ENCODE measurements at regions not wholly inside any gene's neighbourhood (a gene's known extent, or its start where the extent isn't known, plus 50 kb on each side); places are given as distances from the start of the nearest gene placed in this dataset.

GRCh38 chr15:35301088-35301487, 216.0 kb upstream of the NANOGP8 start:
- no peak overlapping the region for H3K4me3 Mint-ChIP-seq
- H3K9me3 Mint-ChIP-seq: no peaks in the 10 kb centered on the region
- ChIA-PET CTCF (interaction anchor here (0.5 kb wide), 1 partner anchor 75 kb away, joined by 3 read pairs; no protein-coding TSS in a partner anchor), POLR2A (no interaction called here)
- no peak overlapping the region for H3K27ac Mint-ChIP-seq
- H3K4me1 Mint-ChIP-seq: no peaks in the 10 kb centered on the region
- no peaks in the 10 kb centered on the region for H3K27me3 Mint-ChIP-seq
- no peak for DNase-seq
- H3K36me3 Mint-ChIP-seq (ENCODE audit: low read depth): no peaks in the 10 kb centered on the region

GRCh38 chr15:35299059-35299735, 214.1 kb upstream of the NANOGP8 start:
- ChIA-PET POLR2A (no interaction called here), CTCF (no interaction called here)
- no peak overlapping the region for H3K4me3 Mint-ChIP-seq
- H3K9me3 Mint-ChIP-seq: no peaks in the 10 kb centered on the region
- DNase-seq: no peak
- no peaks in the 10 kb centered on the region for H3K36me3 Mint-ChIP-seq (ENCODE audit: low read depth)
- H3K4me1 Mint-ChIP-seq: no peaks in the 10 kb centered on the region
- no peaks in the 10 kb centered on the region for H3K27me3 Mint-ChIP-seq
- no peak overlapping the region for H3K27ac Mint-ChIP-seq

- Mint-ChIP-seq H3K4me3 (no peak overlapping the region), H3K9me3 (no peaks in the 10 kb centered on the region), H3K27me3 (no peaks in the 10 kb centered on the region), H3K27ac (no peak overlapping the region), H3K4me1 (no peaks in the 10 kb centered on the region), H3K36me3 (ENCODE audit: low read depth) (no peaks in the 10 kb centered on the region)
- DNase-seq: no peak
- CTCF ChIA-PET: no interaction called here
- POLR2A ChIA-PET: no interaction called here
These were observed 213.4 kb upstream of the NANOGP8 start for GRCh38 chr15:35298509-35298908.

DNA sequence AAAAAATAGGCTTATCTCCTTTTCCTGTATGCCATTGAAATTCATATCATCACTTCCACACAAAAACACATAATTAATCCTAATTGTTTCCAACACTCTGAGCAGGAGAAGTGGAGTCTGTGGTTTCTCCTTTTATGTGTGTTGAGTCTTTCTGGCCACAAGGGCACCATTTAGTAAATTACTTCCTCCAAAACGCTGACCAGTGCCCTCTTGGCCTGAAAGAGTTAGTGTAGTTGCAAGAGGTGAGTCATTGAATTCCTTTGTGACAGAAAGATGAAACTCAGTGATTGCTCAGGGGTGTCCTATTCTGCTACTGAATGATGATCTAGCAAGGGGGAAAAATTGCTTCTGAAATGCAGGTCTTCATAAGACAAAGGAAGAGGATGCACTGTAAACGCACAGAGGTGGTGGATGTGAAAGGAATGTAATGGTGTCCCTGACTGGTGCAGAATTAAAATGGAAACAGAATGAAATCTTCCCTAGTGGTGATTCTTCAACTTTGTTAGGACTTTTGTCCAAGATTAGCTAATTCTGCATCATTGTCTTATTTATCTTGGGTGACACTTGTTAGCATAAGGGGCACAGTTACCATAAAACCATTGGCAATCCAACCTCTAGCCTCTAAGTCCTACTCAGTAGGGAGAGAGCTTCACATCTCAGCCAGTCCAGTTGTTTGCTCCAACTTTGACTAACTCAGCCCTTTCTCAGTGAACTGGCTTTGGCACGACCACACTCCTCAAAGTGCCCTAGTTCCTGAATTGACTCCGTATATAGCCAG, 208.4 kb upstream of the NANOGP8 start:
- POLR2A ChIA-PET: no interaction called here
- Mint-ChIP-seq H3K9me3 (no peaks in the 10 kb centered on the region), H3K36me3 (ENCODE audit: low read depth) (no peaks in the 10 kb centered on the region), H3K4me3 (no peak overlapping the region), H3K27me3 (no peaks in the 10 kb centered on the region), H3K27ac (no peak overlapping the region), H3K4me1 (no peaks in the 10 kb centered on the region)
- DNase-seq: no peak
- CTCF ChIA-PET: no interaction called here

GRCh38 chr15:35290301-35290721, 205.2 kb upstream of the NANOGP8 start:
- no peaks in the 10 kb centered on the region for H3K4me1 Mint-ChIP-seq
- no peak overlapping the region for H3K4me3 Mint-ChIP-seq
- CTCF ChIA-PET: no interaction called here
- H3K9me3 Mint-ChIP-seq: no peaks in the 10 kb centered on the region
- no peak for DNase-seq
- H3K27ac Mint-ChIP-seq: no peak overlapping the region
- H3K36me3 Mint-ChIP-seq (ENCODE audit: low read depth): no peaks in the 10 kb centered on the region
- H3K27me3 Mint-ChIP-seq: no peaks in the 10 kb centered on the region
- POLR2A ChIA-PET: no interaction called here

DNA sequence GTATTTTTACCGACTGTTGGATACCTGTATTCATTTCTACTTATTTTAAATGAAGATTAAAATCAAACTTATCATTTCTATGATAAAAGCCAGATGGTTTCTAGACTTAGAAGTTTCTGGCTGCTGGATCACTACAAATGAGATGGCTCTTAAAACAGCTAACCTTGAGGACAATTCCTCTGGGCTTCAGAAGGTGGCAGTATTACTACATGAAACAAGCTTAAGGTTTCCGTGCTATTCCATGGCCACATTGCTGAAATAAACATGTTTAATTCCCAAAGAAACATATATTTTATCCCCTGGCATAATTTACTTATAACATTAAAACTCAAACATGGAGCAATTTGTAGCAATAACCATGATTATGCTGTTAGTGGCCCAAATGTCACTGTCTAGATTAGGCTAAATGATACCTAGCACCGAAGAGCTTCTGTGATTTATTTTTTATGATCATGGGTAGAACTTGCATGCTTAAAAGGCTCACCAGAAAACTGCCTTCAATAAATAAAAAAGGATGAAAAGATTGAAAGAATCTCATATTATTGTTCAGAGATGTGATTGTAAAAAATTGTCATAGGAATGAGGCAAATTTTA, 204.0 kb upstream of the NANOGP8 start:
- ChIA-PET CTCF (interaction anchor here (0.8 kb wide), 1 partner anchor 155 kb away, joined by 3 read pairs; no protein-coding TSS in a partner anchor), POLR2A (no interaction called here)
- no peak overlapping the region for H3K27ac Mint-ChIP-seq
- H3K27me3 Mint-ChIP-seq: no peaks in the 10 kb centered on the region
- no peaks in the 10 kb centered on the region for H3K36me3 Mint-ChIP-seq (ENCODE audit: low read depth)
- no peaks in the 10 kb centered on the region for H3K4me1 Mint-ChIP-seq
- peak; percentile 6 for DNase-seq
- no peaks in the 10 kb centered on the region for H3K9me3 Mint-ChIP-seq
- H3K4me3 Mint-ChIP-seq: no peak overlapping the region

DNA sequence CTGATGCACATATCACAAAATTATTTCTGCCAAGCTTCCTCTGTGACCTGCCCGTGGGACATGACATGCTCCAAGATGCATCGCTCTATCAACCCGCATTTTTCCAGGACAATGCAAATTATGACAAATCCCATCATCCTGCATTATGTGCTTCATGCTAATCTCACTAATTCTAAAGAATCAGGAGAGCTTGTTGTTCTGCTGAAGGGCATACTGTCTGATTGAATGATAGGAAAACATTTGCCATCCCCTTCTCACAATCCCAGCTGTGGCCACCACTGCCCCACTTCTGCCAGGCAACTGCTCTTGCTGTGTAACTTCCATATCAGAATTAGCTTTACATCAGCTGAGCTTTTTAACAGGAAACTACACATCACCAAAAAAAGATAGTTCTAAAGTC, 203.5 kb upstream of the NANOGP8 start:
- POLR2A ChIA-PET: no interaction called here

GRCh38 chr15:35286721-35287120, 201.6 kb upstream of the NANOGP8 start:
- Mint-ChIP-seq H3K4me1 (no peaks in the 10 kb centered on the region), H3K27ac (no peak overlapping the region), H3K9me3 (no peaks in the 10 kb centered on the region), H3K36me3 (ENCODE audit: low read depth) (no peaks in the 10 kb centered on the region), H3K4me3 (no peak overlapping the region), H3K27me3 (no peaks in the 10 kb centered on the region)
- ChIA-PET POLR2A (no interaction called here), CTCF (no interaction called here)
- DNase-seq: no peak

More for the DNA sequence above, 203.5 kb upstream of the NANOGP8 start:
- DNase-seq: no peak
- Mint-ChIP-seq H3K36me3 (ENCODE audit: low read depth) (no peaks in the 10 kb centered on the region), H3K27me3 (no peaks in the 10 kb centered on the region), H3K4me1 (no peaks in the 10 kb centered on the region), H3K9me3 (no peaks in the 10 kb centered on the region), H3K4me3 (no peak overlapping the region), H3K27ac (no peak overlapping the region)
- CTCF ChIA-PET: no interaction called here

DNA sequence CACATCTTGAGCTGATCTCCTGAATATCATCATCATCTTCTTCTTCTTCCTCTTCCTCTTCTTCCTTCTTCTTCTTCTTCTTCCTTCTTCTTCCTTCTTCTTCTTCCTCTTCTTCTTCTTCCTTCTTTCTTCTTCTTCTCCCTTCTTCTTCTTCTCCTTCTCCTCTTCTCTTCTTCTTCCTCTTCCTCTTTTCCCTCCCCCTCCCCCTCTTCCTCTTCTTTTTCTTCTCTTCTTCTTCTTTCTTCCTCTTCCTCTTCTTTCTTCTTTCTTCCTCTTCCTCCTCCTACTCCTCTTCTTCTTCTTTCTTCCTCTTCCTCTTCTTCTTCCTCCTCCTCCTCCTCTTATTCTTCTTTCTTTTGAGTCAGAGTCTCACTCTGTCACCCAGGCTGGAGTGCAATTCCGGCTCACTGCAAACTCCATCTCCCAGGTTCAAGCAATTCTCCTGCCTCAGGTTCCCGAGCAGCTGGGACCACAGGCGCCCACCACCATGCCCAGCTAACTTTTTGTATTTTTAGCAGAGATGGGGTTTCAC, 197.9 kb upstream of the NANOGP8 start:
- no peaks in the 10 kb centered on the region for H3K36me3 Mint-ChIP-seq (ENCODE audit: low read depth)
- ChIA-PET POLR2A (no interaction called here), CTCF (no interaction called here)
- no peak overlapping the region for H3K27ac Mint-ChIP-seq
- no peaks in the 10 kb centered on the region for H3K27me3 Mint-ChIP-seq
- H3K4me3 Mint-ChIP-seq: no peak overlapping the region
- no peaks in the 10 kb centered on the region for H3K4me1 Mint-ChIP-seq
- no peak for DNase-seq
- peaks cover 3% of the 10 kb centered on the region for H3K9me3 Mint-ChIP-seq

GRCh38 chr15:35281515-35281914, 196.4 kb upstream of the NANOGP8 start:
- Mint-ChIP-seq H3K36me3 (ENCODE audit: low read depth) (no peaks in the 10 kb centered on the region), H3K4me3 (no peak overlapping the region)

GRCh38 chr15:35279811-35280210, 194.7 kb upstream of the NANOGP8 start:
- CTCF ChIA-PET: no interaction called here
- Mint-ChIP-seq H3K4me1 (no peaks in the 10 kb centered on the region), H3K9me3 (peaks cover 17% of the 10 kb centered on the region), H3K27me3 (no peaks in the 10 kb centered on the region), H3K4me3 (no peak overlapping the region), H3K27ac (no peak overlapping the region), H3K36me3 (ENCODE audit: low read depth) (no peaks in the 10 kb centered on the region)
- no peak for DNase-seq
- POLR2A ChIA-PET: no interaction called here

More at GRCh38 chr15:35281515-35281914, 196.4 kb upstream of the NANOGP8 start:
- POLR2A ChIA-PET: no interaction called here
- no peak overlapping the region for H3K27ac Mint-ChIP-seq
- CTCF ChIA-PET: no interaction called here
- no peaks in the 10 kb centered on the region for H3K27me3 Mint-ChIP-seq
- no peaks in the 10 kb centered on the region for H3K4me1 Mint-ChIP-seq
- DNase-seq: no peak
- peaks cover 9% of the 10 kb centered on the region for H3K9me3 Mint-ChIP-seq

- ChIA-PET POLR2A (no interaction called here), CTCF (no interaction called here)
- Mint-ChIP-seq H3K9me3 (peaks cover 11% of the 10 kb centered on the region), H3K27me3 (no peaks in the 10 kb centered on the region), H3K4me3 (no peak overlapping the region), H3K4me1 (no peaks in the 10 kb centered on the region), H3K27ac (no peak overlapping the region), H3K36me3 (ENCODE audit: low read depth) (no peaks in the 10 kb centered on the region)
- no peak for DNase-seq
These were observed 186.4 kb upstream of the NANOGP8 start for GRCh38 chr15:35271371-35272043.

GRCh38 chr15:35260941-35261340, 175.8 kb upstream of the NANOGP8 start:
- Mint-ChIP-seq H3K27me3 (no peaks in the 10 kb centered on the region), H3K27ac (no peak overlapping the region), H3K9me3 (no peaks in the 10 kb centered on the region), H3K4me1 (no peaks in the 10 kb centered on the region), H3K4me3 (no peak overlapping the region), H3K36me3 (ENCODE audit: low read depth) (no peaks in the 10 kb centered on the region)
- ChIA-PET POLR2A (no interaction called here), CTCF (no interaction called here)
- DNase-seq: no peak

Measured in activated CD4-positive, alpha-beta T cell treated with anti-CD3 and anti-CD28 coated beads, Interleukin-2, amount 10 ng/mL, durations not matched to agents 7 days and 5 days (primary cell).